Loucy (cell line): ENCODE measurements at regions not wholly inside any gene's neighbourhood (a gene's known extent, or its start where the extent isn't known, plus 50 kb on each side); places are given as distances from the start of the nearest gene placed in this dataset.

Experiments used
- H2AFZ ChIP-seq: fragments of 200-600 bp; sonication (generic); 2 replicates; pipeline ENCODE4 v1.6.0; 2016; ENCODE audit warnings: antibody characterized with exemption, mild to moderate bottlenecking, low read length, moderate library complexity
- H3F3A ChIP-seq: fragments of 200-600 bp; 2 replicates; pipeline ENCODE4 v1.6.0; 2016; ENCODE audit warnings: antibody characterized with exemption, low read depth, mild to moderate bottlenecking
- H3K27me3 ChIP-seq: fragments of 200-600 bp; sonication (generic); 2 replicates; pipeline ENCODE4 v1.6.1; 2014; ENCODE audit warnings: low read length, mild to moderate bottlenecking; ENCODE audit not compliant: insufficient read depth, poor library complexity, severe bottlenecking
- H3K36me3 ChIP-seq: fragments of 200-600 bp; sonication (generic); 2 replicates; pipeline ENCODE4 v1.6.1; 2016; ENCODE audit warnings: low read length; ENCODE audit not compliant: insufficient read depth
- H3K4me1 ChIP-seq: fragments of 200-600 bp; sonication (generic); 2 replicates; pipeline ENCODE4 v1.5.1; 2014; ENCODE audit warnings: low read length, mild to moderate bottlenecking; ENCODE audit not compliant: insufficient read depth, poor library complexity, severe bottlenecking
- H3K4me2 ChIP-seq: fragments of 200-600 bp; sonication (generic); 2 replicates; pipeline ENCODE4 v1.6.0; 2014; ENCODE audit warnings: antibody characterized with exemption, low read length, low read depth, mild to moderate bottlenecking; ENCODE audit not compliant: poor library complexity, severe bottlenecking
- H3K4me3 ChIP-seq: fragments of 200-600 bp; sonication (generic); 2 replicates; pipeline ENCODE4 v1.5.1; 2014; ENCODE audit warnings: low read length, mild to moderate bottlenecking, mixed read lengths; ENCODE audit not compliant: poor library complexity, severe bottlenecking
- H3K79me2 ChIP-seq: fragments of 200-600 bp; sonication (generic); 2 replicates; pipeline ENCODE4 v1.6.1; 2014; ENCODE audit warnings: low read length; ENCODE audit not compliant: insufficient read depth
- H3K9ac ChIP-seq: fragments of 200-600 bp; sonication (generic); 2 replicates; pipeline ENCODE4 v1.6.0; 2014; ENCODE audit warnings: mild to moderate bottlenecking, low read depth, low read length, moderate library complexity; ENCODE audit not compliant: poor library complexity, severe bottlenecking
- H3K9me2 ChIP-seq: fragments of 200-600 bp; sonication (generic); replicated peaks from 2 replicates; pipeline ENCODE4 v1.6.1; 2016; ENCODE audit warnings: low read depth, low read length, mixed read lengths
- H3K9me3 ChIP-seq: fragments of 200-600 bp; sonication (generic); 2 replicates; pipeline ENCODE4 v1.6.1; 2014; ENCODE audit warnings: mild to moderate bottlenecking, antibody characterized with exemption, low read length, low read depth; ENCODE audit not compliant: insufficient read depth
- H4K20me1 ChIP-seq: fragments of 200-600 bp; sonication (generic); 2 replicates; pipeline ENCODE4 v1.6.0; 2014; ENCODE audit warnings: antibody characterized with exemption, low read length, mild to moderate bottlenecking; ENCODE audit not compliant: insufficient read depth, poor library complexity, severe bottlenecking
- CTCF ChIP-seq: fragments of 200-600 bp; sonication (generic); conservative IDR thresholded peaks from 2 replicates; pipeline ENCODE4 v1.5.1; 2014; ENCODE audit warnings: mild to moderate bottlenecking, antibody characterized with exemption, low read length
- EZH2phosphoT487 ChIP-seq: fragments of 200-600 bp; IDR thresholded peaks from 2 replicates; pipeline ENCODE4 v1.6.1; 2018; ENCODE audit warnings: antibody characterized with exemption, mild to moderate bottlenecking, moderate library complexity, borderline replicate concordance

- Histone ChIP-seq H3K36me3 (no peaks in the 10 kb centered on the region), H3K4me2 (no peak overlapping the region), H3F3A (no peaks in the 10 kb centered on the region), H3K9ac (no peak overlapping the region), H3K4me1 (no peaks in the 10 kb centered on the region), H3K79me2 (no peaks in the 10 kb centered on the region), H3K9me3 (no peaks in the 10 kb centered on the region), H3K27me3 (no peaks in the 10 kb centered on the region), H3K4me3 (no peak overlapping the region), H4K20me1 (no peaks in the 10 kb centered on the region), H3K9me2 (0 out of 2 replicates have a peak, but pooled peaks cover 3% of the 10 kb centered on the region), H2AFZ (no peak overlapping the region)
- TF ChIP-seq EZH2phosphoT487 (no peak), CTCF (no peak)
Measured at GRCh38 chr2:226115832-226116200, 683.8 kb downstream of the IRS1 start.

- Histone ChIP-seq H3K9ac (no peak overlapping the region), H3K4me2 (no peak overlapping the region), H3K4me3 (no peak overlapping the region), H4K20me1 (no peaks in the 10 kb centered on the region), H3K9me2 (0 out of 2 replicates have a peak, but pooled peaks cover 3% of the 10 kb centered on the region), H3K9me3 (no peaks in the 10 kb centered on the region), H2AFZ (no peak overlapping the region), H3K79me2 (no peaks in the 10 kb centered on the region), H3F3A (no peaks in the 10 kb centered on the region), H3K4me1 (no peaks in the 10 kb centered on the region), H3K36me3 (no peaks in the 10 kb centered on the region), H3K27me3 (no peaks in the 10 kb centered on the region)
- no peak for TF ChIP-seq CTCF
Measured at GRCh38 chr2:226115102-226115831, 684.4 kb downstream of the IRS1 start.

GRCh38 chr2:226114436-226114835 is 685.2 kb downstream of the IRS1 start:
- Histone ChIP-seq H3K79me2 (no peaks in the 10 kb centered on the region), H2AFZ (no peak overlapping the region), H3F3A (no peaks in the 10 kb centered on the region), H3K36me3 (no peaks in the 10 kb centered on the region), H4K20me1 (no peaks in the 10 kb centered on the region), H3K27me3 (no peaks in the 10 kb centered on the region), H3K9ac (no peak overlapping the region), H3K4me3 (no peak overlapping the region), H3K4me2 (no peak overlapping the region), H3K4me1 (no peaks in the 10 kb centered on the region), H3K9me3 (no peaks in the 10 kb centered on the region), H3K9me2 (0 out of 2 replicates have a peak, but pooled peaks cover 3% of the 10 kb centered on the region)
- no peak for TF ChIP-seq CTCF
- no peak for TF ChIP-seq EZH2phosphoT487
